OCI-LY1 (cell line): ENCODE measurements at regions not wholly inside any gene's neighbourhood (a gene's known extent, or its start where the extent isn't known, plus 50 kb on each side); places are given as distances from the start of the nearest gene placed in this dataset.

Source experiments
- EZH2 ChIP-seq: fragments of 200-600 bp; sonication (generic), shearing (Covaris generic); IDR thresholded peaks from 2 replicates; pipeline ENCODE4 v1.8.0; 2017; ENCODE audit warnings: borderline replicate concordance, mixed run types, mild to moderate bottlenecking, antibody characterized with exemption, low read length, moderate library complexity, mixed read lengths
- TF ChIP-seq, protein P1 (sequence below): fragments of 200-600 bp; sonication (generic), shearing (Covaris generic); IDR thresholded peaks from 2 replicates; pipeline ENCODE4 v1.5.1; 2017; ENCODE audit warnings: mild to moderate bottlenecking, antibody characterized with exemption, low read length, moderate library complexity, mixed read lengths

DNA sequence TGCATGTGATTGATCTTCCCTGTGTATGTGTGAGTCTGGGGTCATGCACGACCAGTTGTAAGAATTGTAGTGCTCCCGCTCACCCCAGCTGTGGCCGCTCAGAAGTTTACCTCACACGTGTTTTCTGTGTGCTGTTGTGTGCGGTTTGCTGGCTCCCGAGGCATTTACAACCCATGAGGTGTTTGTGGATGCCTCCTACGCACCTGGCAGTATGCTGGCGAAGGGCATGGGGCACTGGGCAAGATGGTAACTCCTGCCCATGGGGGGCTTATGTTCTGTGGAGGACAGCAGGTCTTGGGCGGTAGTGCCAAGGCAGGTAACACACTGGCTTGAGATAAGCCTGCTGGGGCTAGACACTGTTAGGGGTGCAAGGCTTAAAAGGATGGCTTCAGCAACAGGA lies 102.6 kb upstream of the HS6ST1 start:
- TF ChIP-seq, protein P1, sequence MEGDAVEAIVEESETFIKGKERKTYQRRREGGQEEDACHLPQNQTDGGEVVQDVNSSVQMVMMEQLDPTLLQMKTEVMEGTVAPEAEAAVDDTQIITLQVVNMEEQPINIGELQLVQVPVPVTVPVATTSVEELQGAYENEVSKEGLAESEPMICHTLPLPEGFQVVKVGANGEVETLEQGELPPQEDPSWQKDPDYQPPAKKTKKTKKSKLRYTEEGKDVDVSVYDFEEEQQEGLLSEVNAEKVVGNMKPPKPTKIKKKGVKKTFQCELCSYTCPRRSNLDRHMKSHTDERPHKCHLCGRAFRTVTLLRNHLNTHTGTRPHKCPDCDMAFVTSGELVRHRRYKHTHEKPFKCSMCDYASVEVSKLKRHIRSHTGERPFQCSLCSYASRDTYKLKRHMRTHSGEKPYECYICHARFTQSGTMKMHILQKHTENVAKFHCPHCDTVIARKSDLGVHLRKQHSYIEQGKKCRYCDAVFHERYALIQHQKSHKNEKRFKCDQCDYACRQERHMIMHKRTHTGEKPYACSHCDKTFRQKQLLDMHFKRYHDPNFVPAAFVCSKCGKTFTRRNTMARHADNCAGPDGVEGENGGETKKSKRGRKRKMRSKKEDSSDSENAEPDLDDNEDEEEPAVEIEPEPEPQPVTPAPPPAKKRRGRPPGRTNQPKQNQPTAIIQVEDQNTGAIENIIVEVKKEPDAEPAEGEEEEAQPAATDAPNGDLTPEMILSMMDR = no peak
- TF ChIP-seq EZH2 = no peak
